ENCODE measurements at regions not wholly inside any gene's neighbourhood (a gene's known extent, or its start where the extent isn't known, plus 50 kb on each side); places are given as distances from the start of the nearest gene placed in this dataset.
A peak's percentile ranks its signal among the peaks of the same experiment; 100 is the strongest.

DNA sequence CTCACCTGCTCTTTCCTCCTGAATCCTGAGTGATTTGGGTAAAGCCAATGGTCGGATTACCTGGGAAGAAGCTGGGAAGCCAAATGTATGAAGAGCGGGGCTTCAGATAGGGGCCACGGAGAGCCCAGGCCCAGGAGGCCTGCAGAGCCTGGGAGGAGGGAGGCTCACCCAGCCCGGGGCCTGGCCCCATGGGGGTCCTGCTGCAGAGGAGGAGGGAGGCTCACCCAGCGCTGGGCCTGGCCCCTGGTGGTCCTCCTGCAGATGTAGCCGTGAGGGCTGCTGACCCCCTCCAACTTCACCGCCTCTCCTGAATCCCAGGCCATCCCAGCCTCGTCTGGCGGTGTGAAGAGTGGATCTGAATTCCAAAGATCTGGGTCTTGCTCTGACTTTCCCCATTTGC lies 368.4 kb downstream of the THBS2 start:
- no peak for TF ChIP-seq RAD21 (IDR thresholded peaks at IDR 0.05)
- TF ChIP-seq, protein P1, sequence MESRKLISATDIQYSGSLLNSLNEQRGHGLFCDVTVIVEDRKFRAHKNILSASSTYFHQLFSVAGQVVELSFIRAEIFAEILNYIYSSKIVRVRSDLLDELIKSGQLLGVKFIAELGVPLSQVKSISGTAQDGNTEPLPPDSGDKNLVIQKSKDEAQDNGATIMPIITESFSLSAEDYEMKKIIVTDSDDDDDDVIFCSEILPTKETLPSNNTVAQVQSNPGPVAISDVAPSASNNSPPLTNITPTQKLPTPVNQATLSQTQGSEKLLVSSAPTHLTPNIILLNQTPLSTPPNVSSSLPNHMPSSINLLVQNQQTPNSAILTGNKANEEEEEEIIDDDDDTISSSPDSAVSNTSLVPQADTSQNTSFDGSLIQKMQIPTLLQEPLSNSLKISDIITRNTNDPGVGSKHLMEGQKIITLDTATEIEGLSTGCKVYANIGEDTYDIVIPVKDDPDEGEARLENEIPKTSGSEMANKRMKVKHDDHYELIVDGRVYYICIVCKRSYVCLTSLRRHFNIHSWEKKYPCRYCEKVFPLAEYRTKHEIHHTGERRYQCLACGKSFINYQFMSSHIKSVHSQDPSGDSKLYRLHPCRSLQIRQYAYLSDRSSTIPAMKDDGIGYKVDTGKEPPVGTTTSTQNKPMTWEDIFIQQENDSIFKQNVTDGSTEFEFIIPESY (IDR thresholded peaks at IDR 0.05): no peak
- TF ChIP-seq JUND (IDR thresholded peaks at IDR 0.05): no peak
- TF ChIP-seq HNF4G (IDR thresholded peaks at IDR 0.05): no peak
- TF ChIP-seq, protein P2, sequence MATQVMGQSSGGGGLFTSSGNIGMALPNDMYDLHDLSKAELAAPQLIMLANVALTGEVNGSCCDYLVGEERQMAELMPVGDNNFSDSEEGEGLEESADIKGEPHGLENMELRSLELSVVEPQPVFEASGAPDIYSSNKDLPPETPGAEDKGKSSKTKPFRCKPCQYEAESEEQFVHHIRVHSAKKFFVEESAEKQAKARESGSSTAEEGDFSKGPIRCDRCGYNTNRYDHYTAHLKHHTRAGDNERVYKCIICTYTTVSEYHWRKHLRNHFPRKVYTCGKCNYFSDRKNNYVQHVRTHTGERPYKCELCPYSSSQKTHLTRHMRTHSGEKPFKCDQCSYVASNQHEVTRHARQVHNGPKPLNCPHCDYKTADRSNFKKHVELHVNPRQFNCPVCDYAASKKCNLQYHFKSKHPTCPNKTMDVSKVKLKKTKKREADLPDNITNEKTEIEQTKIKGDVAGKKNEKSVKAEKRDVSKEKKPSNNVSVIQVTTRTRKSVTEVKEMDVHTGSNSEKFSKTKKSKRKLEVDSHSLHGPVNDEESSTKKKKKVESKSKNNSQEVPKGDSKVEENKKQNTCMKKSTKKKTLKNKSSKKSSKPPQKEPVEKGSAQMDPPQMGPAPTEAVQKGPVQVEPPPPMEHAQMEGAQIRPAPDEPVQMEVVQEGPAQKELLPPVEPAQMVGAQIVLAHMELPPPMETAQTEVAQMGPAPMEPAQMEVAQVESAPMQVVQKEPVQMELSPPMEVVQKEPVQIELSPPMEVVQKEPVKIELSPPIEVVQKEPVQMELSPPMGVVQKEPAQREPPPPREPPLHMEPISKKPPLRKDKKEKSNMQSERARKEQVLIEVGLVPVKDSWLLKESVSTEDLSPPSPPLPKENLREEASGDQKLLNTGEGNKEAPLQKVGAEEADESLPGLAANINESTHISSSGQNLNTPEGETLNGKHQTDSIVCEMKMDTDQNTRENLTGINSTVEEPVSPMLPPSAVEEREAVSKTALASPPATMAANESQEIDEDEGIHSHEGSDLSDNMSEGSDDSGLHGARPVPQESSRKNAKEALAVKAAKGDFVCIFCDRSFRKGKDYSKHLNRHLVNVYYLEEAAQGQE (IDR thresholded peaks at IDR 0.05): no peak
- no peak for TF ChIP-seq EGR1 (IDR thresholded peaks at IDR 0.05; ENCODE audit: low read depth in 2 of 2)
- no peak for TF ChIP-seq TAF1 (conservative IDR thresholded peaks at IDR 0.05)
- no peak for TF ChIP-seq NR2F2 (IDR thresholded peaks at IDR 0.05)
- TF ChIP-seq, protein P3, sequence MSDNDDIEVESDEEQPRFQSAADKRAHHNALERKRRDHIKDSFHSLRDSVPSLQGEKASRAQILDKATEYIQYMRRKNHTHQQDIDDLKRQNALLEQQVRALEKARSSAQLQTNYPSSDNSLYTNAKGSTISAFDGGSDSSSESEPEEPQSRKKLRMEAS (IDR thresholded peaks at IDR 0.05): no peak
- no peak for TF ChIP-seq FOXA2 (IDR thresholded peaks at IDR 0.05)
- TF ChIP-seq, protein P4, sequence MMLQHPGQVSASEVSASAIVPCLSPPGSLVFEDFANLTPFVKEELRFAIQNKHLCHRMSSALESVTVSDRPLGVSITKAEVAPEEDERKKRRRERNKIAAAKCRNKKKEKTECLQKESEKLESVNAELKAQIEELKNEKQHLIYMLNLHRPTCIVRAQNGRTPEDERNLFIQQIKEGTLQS (IDR thresholded peaks at IDR 0.05): no peak
- no peak for TF ChIP-seq GABPA (IDR thresholded peaks at IDR 0.05 in 1 of 2, conservative IDR thresholded peaks at IDR 0.05 in 1 of 2)
- TF ChIP-seq HNF4A (conservative IDR thresholded peaks at IDR 0.05): no peak
- no peak for TF ChIP-seq FOXA1 (IDR thresholded peaks at IDR 0.05)
- TF ChIP-seq, protein P5, sequence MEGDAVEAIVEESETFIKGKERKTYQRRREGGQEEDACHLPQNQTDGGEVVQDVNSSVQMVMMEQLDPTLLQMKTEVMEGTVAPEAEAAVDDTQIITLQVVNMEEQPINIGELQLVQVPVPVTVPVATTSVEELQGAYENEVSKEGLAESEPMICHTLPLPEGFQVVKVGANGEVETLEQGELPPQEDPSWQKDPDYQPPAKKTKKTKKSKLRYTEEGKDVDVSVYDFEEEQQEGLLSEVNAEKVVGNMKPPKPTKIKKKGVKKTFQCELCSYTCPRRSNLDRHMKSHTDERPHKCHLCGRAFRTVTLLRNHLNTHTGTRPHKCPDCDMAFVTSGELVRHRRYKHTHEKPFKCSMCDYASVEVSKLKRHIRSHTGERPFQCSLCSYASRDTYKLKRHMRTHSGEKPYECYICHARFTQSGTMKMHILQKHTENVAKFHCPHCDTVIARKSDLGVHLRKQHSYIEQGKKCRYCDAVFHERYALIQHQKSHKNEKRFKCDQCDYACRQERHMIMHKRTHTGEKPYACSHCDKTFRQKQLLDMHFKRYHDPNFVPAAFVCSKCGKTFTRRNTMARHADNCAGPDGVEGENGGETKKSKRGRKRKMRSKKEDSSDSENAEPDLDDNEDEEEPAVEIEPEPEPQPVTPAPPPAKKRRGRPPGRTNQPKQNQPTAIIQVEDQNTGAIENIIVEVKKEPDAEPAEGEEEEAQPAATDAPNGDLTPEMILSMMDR (IDR thresholded peaks at IDR 0.05; ENCODE audit: low read depth, low read length, missing input control): no peak
- DNase-seq (ENCODE audit: low spot score): no peak

DNA sequence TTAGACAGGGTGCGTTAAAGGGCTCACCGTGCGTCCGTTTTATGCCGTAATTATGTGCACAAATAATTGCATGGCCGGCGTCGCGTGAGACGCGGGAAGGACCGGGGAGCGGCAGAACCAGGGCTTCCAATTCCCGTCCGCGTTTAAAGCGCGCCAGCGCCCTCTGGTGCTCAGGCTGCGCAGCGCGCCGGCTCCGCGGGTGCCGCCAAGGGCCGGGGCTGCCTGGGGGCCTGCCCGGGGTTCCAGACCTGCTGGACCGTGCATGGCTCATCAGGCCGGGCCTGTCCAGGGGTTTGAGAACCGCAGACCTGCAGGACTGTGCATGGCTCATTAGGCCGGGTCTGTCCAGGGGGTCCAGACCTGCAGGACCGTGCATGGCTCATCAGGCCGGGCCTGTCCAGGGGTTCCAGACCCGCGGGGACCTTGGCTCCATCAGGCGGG lies 369.0 kb downstream of the THBS2 start:
- TF ChIP-seq FOXA2 (IDR thresholded peaks at IDR 0.05): no peak
- no peak for TF ChIP-seq EGR1 (IDR thresholded peaks at IDR 0.05; ENCODE audit: low read depth in 2 of 2)
- TF ChIP-seq, protein P4 (IDR thresholded peaks at IDR 0.05): no peak
- TF ChIP-seq RAD21 (IDR thresholded peaks at IDR 0.05): peak; percentile 80 to 87
- no peak for TF ChIP-seq NR2F2 (IDR thresholded peaks at IDR 0.05)
- no peak for TF ChIP-seq FOXA1 (IDR thresholded peaks at IDR 0.05)
- TF ChIP-seq, protein P5 (IDR thresholded peaks at IDR 0.05; ENCODE audit: low read depth, low read length, missing input control): peak; percentile 87

More for the DNA sequence above, 368.4 kb downstream of the THBS2 start:
- Histone ChIP-seq H3K4me1 (ENCODE audit: control insufficient read depth in 4 of 4, insufficient read depth in 4 of 4, low read length in 3 of 4) (peaks cover 0 to 3% (median 0%) of the 10 kb centered on the region in 4 donors), H3K9ac (ENCODE audit: low read depth in 1 of 2, low read length in 2 of 2) (no peak overlapping the region), H3K27me3 (ENCODE audit: control insufficient read depth in 4 of 4, insufficient read depth in 4 of 4, low read length in 3 of 4) (peaks cover 0 to 4% (median 2%) of the 10 kb centered on the region in 4 donors), H3K9me3 (ENCODE audit: control insufficient read depth in 4 of 4, low read length in 3 of 4) (no peaks in the 10 kb centered on the region), H3K36me3 (ENCODE audit: control insufficient read depth in 4 of 4, insufficient read depth in 3 of 4, low read depth in 1 of 4, low read length in 3 of 4) (no peaks in the 10 kb centered on the region), H3K27ac (ENCODE audit: low read depth in 1 of 2, low read length in 2 of 2) (no peak overlapping the region), H3K4me3 (ENCODE audit: low read depth in 1 of 3, low read length in 3 of 3) (no peak overlapping the region)
- WGBS: 85% methylated on average over 9 of the region's 9 CpGs

More for the DNA sequence above, 369.0 kb downstream of the THBS2 start:
- 16% methylated on average over 37 of the region's 37 CpGs for WGBS
- Histone ChIP-seq H3K36me3 (ENCODE audit: control insufficient read depth in 4 of 4, insufficient read depth in 3 of 4, low read depth in 1 of 4, low read length in 3 of 4) (no peaks in the 10 kb centered on the region), H3K4me1 (ENCODE audit: control insufficient read depth in 4 of 4, insufficient read depth in 4 of 4, low read length in 3 of 4) (peaks cover 0 to 3% (median 0%) of the 10 kb centered on the region in 4 donors), H3K9me3 (ENCODE audit: control insufficient read depth in 4 of 4, low read length in 3 of 4) (no peaks in the 10 kb centered on the region), H3K27ac (ENCODE audit: low read depth in 1 of 2, low read length in 2 of 2) (no peak overlapping the region), H3K4me3 (ENCODE audit: low read depth in 1 of 3, low read length in 3 of 3) (peak overlapping the region in 2 of 3 donors; percentile 19 to 39), H3K9ac (ENCODE audit: low read depth in 1 of 2, low read length in 2 of 2) (no peak overlapping the region), H3K27me3 (ENCODE audit: control insufficient read depth in 4 of 4, insufficient read depth in 4 of 4, low read length in 3 of 4) (peaks cover 0 to 6% (median 2%) of the 10 kb centered on the region in 4 donors)
- DNase-seq (ENCODE audit: low spot score): peak; percentile 75

All from liver (tissue), 8 donors.